Prostate gland (tissue), 2 donors: ENCODE measurements at regions not wholly inside any gene's neighbourhood (a gene's known extent, or its start where the extent isn't known, plus 50 kb on each side); places are given as distances from the start of the nearest gene placed in this dataset.

Source experiments
- DNase-seq: peaks from one replicate; pipeline ENCODE4 v3.0.0-alpha.2; 2019; ENCODE audit warnings: low spot score
- H3K27ac ChIP-seq, 2 donors: fragments of 200-600 bp; sonication (generic); 2 replicates each; pipeline ENCODE4 v1.5.1; 2017 to 2019
- H3K27me3 ChIP-seq: fragments of 200-600 bp; sonication (generic); replicated peaks from 2 replicates; pipeline ENCODE4 v1.5.1; 2019; ENCODE audit not compliant: insufficient read depth
- H3K36me3 ChIP-seq, 2 donors: fragments of 200-600 bp; sonication (generic); 1 replicate in 1 of 2; 2 replicates in 1 of 2; pipeline versions ENCODE4 v1.5.1 to v1.8.1; 2017 to 2019
- H3K4me1 ChIP-seq: fragments of 200-600 bp; sonication (generic); replicated peaks from 2 replicates; pipeline ENCODE4 v1.5.1; 2019
- H3K4me3 ChIP-seq, 2 donors: fragments of 200-600 bp; sonication (generic); 2 replicates each; pipeline ENCODE4 v1.5.1; 2017 to 2019
- H3K9me3 ChIP-seq: fragments of 200-600 bp; sonication (generic); 2 replicates; pipeline ENCODE4 v1.5.1; 2017
- POLR2A ChIP-seq: fragments of 450-650 bp; IDR thresholded peaks from one replicate; pipeline ENCODE4 v1.6.1; 2016; ENCODE audit warnings: antibody characterized with exemption, mild to moderate bottlenecking
- POLR2AphosphoS5 ChIP-seq: sonication (generic); formaldehyde crosslinking; IDR thresholded peaks from one replicate; pipeline ENCODE4 v1.6.1; 2017; ENCODE audit warnings: antibody characterized with exemption
- WGBS: methylation state at CpG from one replicate; pipeline ENCODE4 v1.1.5; 2018; 5-methylcytosine and 5-hydroxymethylcytosine counted together
- intact Hi-C: fragments of 100-400 bp; cut with DNase I; formaldehyde crosslinking; loops from one replicate; pipeline ENCODE4 v1.14.2; 2022
- TF ChIP-seq, protein P1 (sequence below), 4 experiments: fragments of 200-600 bp in 2 of 4; fragments of 450-650 bp in 2 of 4; sonication (generic) in 2 of 4; IDR thresholded peaks; 1 replicate in 3 of 4; 2 replicates in 1 of 4; pipeline ENCODE4 v1.5.1; 2016 to 2019; ENCODE audit warnings: antibody characterized with exemption in 4 of 4, mild to moderate bottlenecking in 2 of 4, moderate library complexity in 2 of 4

DNA sequence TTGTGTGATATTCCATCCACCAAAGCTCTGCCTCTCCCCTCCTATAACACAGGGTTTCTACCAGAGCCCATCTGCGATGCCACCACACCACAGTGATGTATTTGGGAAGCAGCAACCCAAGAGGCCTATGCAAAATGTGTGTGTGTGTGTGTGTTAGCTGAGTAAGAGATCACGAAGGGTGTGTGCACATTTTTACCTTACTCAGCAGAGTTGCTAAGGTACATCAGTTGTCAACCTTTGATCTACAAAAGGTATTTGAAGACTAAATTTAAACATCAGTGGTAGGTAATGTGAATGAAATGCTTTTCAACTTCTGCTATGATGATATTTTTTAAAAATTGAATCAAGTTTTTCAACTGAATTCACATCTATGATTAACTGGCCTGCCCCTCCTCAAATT lies 227.6 kb downstream of the FBXO15 start:
- Histone ChIP-seq H3K9me3 (no peaks in the 10 kb centered on the region), H3K36me3 (no peaks in the 10 kb centered on the region), H3K27me3 (no peaks in the 10 kb centered on the region), H3K27ac (no peak overlapping the region), H3K4me1 (no peaks in the 10 kb centered on the region), H3K4me3 (no peak overlapping the region)
- 90% methylated on average over 2 of the region's 2 CpGs for WGBS
- TF ChIP-seq POLR2A: no peak
- TF ChIP-seq POLR2AphosphoS5: no peak
- TF ChIP-seq, protein P1, sequence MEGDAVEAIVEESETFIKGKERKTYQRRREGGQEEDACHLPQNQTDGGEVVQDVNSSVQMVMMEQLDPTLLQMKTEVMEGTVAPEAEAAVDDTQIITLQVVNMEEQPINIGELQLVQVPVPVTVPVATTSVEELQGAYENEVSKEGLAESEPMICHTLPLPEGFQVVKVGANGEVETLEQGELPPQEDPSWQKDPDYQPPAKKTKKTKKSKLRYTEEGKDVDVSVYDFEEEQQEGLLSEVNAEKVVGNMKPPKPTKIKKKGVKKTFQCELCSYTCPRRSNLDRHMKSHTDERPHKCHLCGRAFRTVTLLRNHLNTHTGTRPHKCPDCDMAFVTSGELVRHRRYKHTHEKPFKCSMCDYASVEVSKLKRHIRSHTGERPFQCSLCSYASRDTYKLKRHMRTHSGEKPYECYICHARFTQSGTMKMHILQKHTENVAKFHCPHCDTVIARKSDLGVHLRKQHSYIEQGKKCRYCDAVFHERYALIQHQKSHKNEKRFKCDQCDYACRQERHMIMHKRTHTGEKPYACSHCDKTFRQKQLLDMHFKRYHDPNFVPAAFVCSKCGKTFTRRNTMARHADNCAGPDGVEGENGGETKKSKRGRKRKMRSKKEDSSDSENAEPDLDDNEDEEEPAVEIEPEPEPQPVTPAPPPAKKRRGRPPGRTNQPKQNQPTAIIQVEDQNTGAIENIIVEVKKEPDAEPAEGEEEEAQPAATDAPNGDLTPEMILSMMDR (IDR thresholded peaks at IDR 0.05): no peak
- intact Hi-C loops: no loop called here
- DNase-seq: no peak

DNA sequence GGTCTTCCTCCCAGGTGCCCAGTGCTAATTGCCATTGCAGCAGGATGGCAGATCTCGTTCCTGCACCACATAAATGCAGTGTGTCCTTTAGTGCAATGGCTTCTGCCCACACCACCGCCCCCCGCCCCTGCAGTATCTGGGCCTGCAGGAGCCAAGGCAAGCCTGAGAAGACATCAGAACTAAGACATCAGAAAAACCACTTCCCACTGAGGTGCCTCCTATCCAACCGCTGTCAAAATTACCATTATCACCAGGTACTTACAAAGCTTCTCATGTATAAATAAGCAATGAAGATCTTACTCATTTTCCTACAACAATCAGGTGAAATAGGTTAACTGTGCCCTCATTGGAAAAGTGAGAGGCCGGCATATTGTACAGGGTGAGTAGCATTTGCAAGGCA lies 228.8 kb downstream of the FBXO15 start:
- Histone ChIP-seq H3K4me1 (no peaks in the 10 kb centered on the region), H3K27ac (no peak overlapping the region), H3K4me3 (no peak overlapping the region), H3K9me3 (no peaks in the 10 kb centered on the region), H3K36me3 (no peaks in the 10 kb centered on the region), H3K27me3 (no peaks in the 10 kb centered on the region)
- intact Hi-C loops: no loop called here
- 86% methylated on average over 5 of the region's 5 CpGs for WGBS
- TF ChIP-seq POLR2A: no peak
- TF ChIP-seq POLR2AphosphoS5: no peak
- TF ChIP-seq, protein P1 (IDR thresholded peaks at IDR 0.05): no peak
- no peak for DNase-seq

DNA sequence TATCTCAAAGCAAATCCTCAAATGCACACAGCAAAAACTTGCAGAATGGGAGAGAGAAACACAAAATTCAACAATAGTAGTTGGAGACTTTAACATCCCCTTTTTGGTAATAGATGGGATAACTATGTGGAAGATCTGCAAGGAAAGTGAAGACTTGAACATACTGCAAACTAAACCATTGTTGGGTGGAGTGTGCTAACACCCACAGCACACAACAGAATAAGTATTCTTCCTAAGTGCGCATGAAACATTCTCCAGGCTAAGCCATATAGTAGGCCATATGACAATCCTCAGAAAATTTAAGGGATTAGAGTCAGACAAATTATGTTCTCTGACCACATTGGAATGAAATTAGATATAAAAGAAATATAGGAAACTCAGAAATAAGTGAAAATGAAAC lies 230.6 kb downstream of the FBXO15 start:
- no peaks in the 10 kb centered on the region for H3K4me1 ChIP-seq
- intact Hi-C loops: no loop called here
- TF ChIP-seq POLR2A: no peak
- TF ChIP-seq, protein P1 (IDR thresholded peaks at IDR 0.05): no peak
- no peak for TF ChIP-seq POLR2AphosphoS5
- H3K36me3 ChIP-seq: no peaks in the 10 kb centered on the region
- H3K27ac ChIP-seq: no peak overlapping the region
- H3K27me3 ChIP-seq: no peaks in the 10 kb centered on the region
- DNase-seq: no peak
- H3K9me3 ChIP-seq: no peaks in the 10 kb centered on the region
- no peak overlapping the region for H3K4me3 ChIP-seq
- 92% methylated on average over 1 of the region's 1 CpG for WGBS

DNA sequence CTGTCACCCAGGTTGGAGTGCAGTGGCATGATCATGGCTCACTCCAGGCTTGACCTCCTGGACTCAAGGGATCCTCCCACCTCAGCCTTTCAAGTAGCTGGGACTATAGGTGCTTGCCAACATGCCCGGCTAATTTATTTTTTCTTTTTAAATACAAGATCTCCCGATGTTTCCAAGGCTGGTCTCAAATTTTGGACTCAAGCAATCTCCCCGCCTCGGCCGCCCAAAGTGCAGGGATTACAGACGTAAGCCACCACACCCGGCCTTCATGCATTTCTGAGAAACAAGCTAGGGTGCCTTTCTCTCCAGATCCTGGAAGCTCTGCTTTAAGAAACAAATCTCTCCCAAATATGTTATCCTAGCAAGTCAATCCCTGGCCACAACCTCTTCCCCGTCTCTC lies 234.1 kb downstream of the FBXO15 start:
- 94% methylated on average over 8 of the region's 8 CpGs for WGBS
- Histone ChIP-seq H3K9me3 (no peaks in the 10 kb centered on the region), H3K27me3 (no peaks in the 10 kb centered on the region), H3K4me3 (no peak overlapping the region), H3K36me3 (no peaks in the 10 kb centered on the region), H3K4me1 (no peaks in the 10 kb centered on the region), H3K27ac (no peak overlapping the region)
- TF ChIP-seq POLR2AphosphoS5: no peak
- no peak for TF ChIP-seq POLR2A
- intact Hi-C loops: no loop called here
- no peak for DNase-seq

DNA sequence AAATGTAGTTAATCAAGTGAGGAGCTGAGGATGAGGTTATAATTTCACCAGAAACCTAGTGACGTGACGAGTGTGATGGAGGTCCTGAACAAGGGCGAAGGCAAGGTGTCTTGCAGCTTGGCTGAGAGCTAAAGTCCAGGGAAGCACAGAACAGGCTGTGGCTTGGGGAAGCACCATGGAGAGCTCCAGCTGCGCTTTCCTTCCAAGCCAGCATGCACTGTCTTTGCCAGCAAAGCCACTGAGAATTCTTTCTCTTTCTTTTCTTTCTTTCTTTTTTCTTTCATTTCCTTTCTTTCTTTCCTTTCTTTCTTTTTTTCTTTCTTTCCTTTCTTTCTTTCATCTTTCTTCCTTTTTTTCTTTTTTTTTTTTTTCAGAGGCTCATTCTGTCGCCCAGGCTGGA lies 239.3 kb downstream of the FBXO15 start:
- H3K4me3 ChIP-seq: no peak overlapping the region
- intact Hi-C loops: no loop called here
- H3K36me3 ChIP-seq: no peaks in the 10 kb centered on the region
- H3K27ac ChIP-seq: no peak overlapping the region
- 42% methylated on average over 5 of the region's 5 CpGs for WGBS
- H3K4me1 ChIP-seq: no peaks in the 10 kb centered on the region
- H3K9me3 ChIP-seq: no peaks in the 10 kb centered on the region
- TF ChIP-seq POLR2AphosphoS5: no peak
- TF ChIP-seq, protein P1 (IDR thresholded peaks at IDR 0.05): no peak
- TF ChIP-seq POLR2A: no peak
- DNase-seq: no peak
- no peaks in the 10 kb centered on the region for H3K27me3 ChIP-seq
